ENCODE measurements at regions not wholly inside any gene's neighbourhood (a gene's known extent, or its start where the extent isn't known, plus 50 kb on each side); places are given as distances from the start of the nearest gene placed in this dataset.

- H3K9me3 ChIP-seq (ENCODE audit: control insufficient read depth, insufficient read depth, low read depth, low read length), result no peaks in the 10 kb centered on the region
Observed at GRCh38 chr14:30309405-30309804, 249.6 kb upstream of the G2E3 start.

GRCh38 chr14:30312214-30312613, 246.7 kb upstream of the G2E3 start:
- H3K79me2 ChIP-seq (ENCODE audit: control insufficient read depth, insufficient read depth, low read length), result no peaks in the 10 kb centered on the region

More at GRCh38 chr14:30309405-30309804, 249.6 kb upstream of the G2E3 start:
- Histone ChIP-seq H3K9ac (ENCODE audit: insufficient read depth, low read length) (no peak overlapping the region), H3K4me2 (ENCODE audit: extremely low read depth, insufficient read depth, low read length) (no peak overlapping the region), H3K27ac (ENCODE audit: insufficient read depth, low read length) (no peak overlapping the region), H3K4me1 (ENCODE audit: control insufficient read depth, extremely low read depth, insufficient read depth, low read length) (no peaks in the 10 kb centered on the region), H2AFZ (ENCODE audit: low read length) (no peak overlapping the region), H4K20me1 (ENCODE audit: control insufficient read depth, extremely low read depth, insufficient read depth, low read length) (no peaks in the 10 kb centered on the region), H3K27me3 (ENCODE audit: control insufficient read depth, insufficient read depth, low read length) (no peaks in the 10 kb centered on the region), H3K4me3 (replicated peaks in 1 of 4; ENCODE audit: control extremely low read depth in 1 of 4, insufficient read depth in 1 of 4, low read depth in 3 of 4, low read length in 4 of 4) (no peak overlapping the region), H3K79me2 (ENCODE audit: control insufficient read depth, insufficient read depth, low read length) (no peaks in the 10 kb centered on the region), H3K36me3 (ENCODE audit: control insufficient read depth, insufficient read depth, low read length) (no peaks in the 10 kb centered on the region)
- no peak for TF ChIP-seq CTCF (conservative IDR thresholded peaks at IDR 0.05 in 1 of 2, IDR thresholded peaks at IDR 0.05 in 1 of 2; ENCODE audit: low read depth in 1 of 2, low read length in 2 of 2)
- no peak for TF ChIP-seq EZH2 (IDR thresholded peaks at IDR 0.05; ENCODE audit: low read length, missing control alignments)
- no peak for DNase-seq (ENCODE audit: low read depth in 2 of 2)

GRCh38 chr14:30317729-30318128, 241.2 kb upstream of the G2E3 start:
- Histone ChIP-seq H3K27ac (ENCODE audit: insufficient read depth, low read length) (no peak overlapping the region), H3K9ac (ENCODE audit: insufficient read depth, low read length) (no peak overlapping the region), H3K4me3 (replicated peaks in 1 of 4; ENCODE audit: control extremely low read depth in 1 of 4, insufficient read depth in 1 of 4, low read depth in 3 of 4, low read length in 4 of 4) (no peak overlapping the region), H3K9me3 (ENCODE audit: control insufficient read depth, insufficient read depth, low read depth, low read length) (no peaks in the 10 kb centered on the region), H2AFZ (ENCODE audit: low read length) (no peak overlapping the region), H3K79me2 (ENCODE audit: control insufficient read depth, insufficient read depth, low read length) (no peaks in the 10 kb centered on the region), H3K4me2 (ENCODE audit: extremely low read depth, insufficient read depth, low read length) (no peak overlapping the region), H4K20me1 (ENCODE audit: control insufficient read depth, extremely low read depth, insufficient read depth, low read length) (no peaks in the 10 kb centered on the region), H3K36me3 (ENCODE audit: control insufficient read depth, insufficient read depth, low read length) (no peaks in the 10 kb centered on the region), H3K27me3 (ENCODE audit: control insufficient read depth, insufficient read depth, low read length) (no peaks in the 10 kb centered on the region), H3K4me1 (ENCODE audit: control insufficient read depth, extremely low read depth, insufficient read depth, low read length) (no peaks in the 10 kb centered on the region)
- TF ChIP-seq CTCF (conservative IDR thresholded peaks at IDR 0.05 in 1 of 2, IDR thresholded peaks at IDR 0.05 in 1 of 2; ENCODE audit: low read depth in 1 of 2, low read length in 2 of 2) (no peak), EZH2 (IDR thresholded peaks at IDR 0.05; ENCODE audit: low read length, missing control alignments) (no peak)
- no peak for DNase-seq (ENCODE audit: low read depth in 2 of 2)

More at GRCh38 chr14:30312214-30312613, 246.7 kb upstream of the G2E3 start:
- no peak overlapping the region for H3K27ac ChIP-seq (ENCODE audit: insufficient read depth, low read length)
- no peak overlapping the region for H3K4me2 ChIP-seq (ENCODE audit: extremely low read depth, insufficient read depth, low read length)
- no peak overlapping the region for H2AFZ ChIP-seq (ENCODE audit: low read length)
- H3K9ac ChIP-seq (ENCODE audit: insufficient read depth, low read length), result no peak overlapping the region
- H4K20me1 ChIP-seq (ENCODE audit: control insufficient read depth, extremely low read depth, insufficient read depth, low read length), result no peaks in the 10 kb centered on the region
- no peaks in the 10 kb centered on the region for H3K36me3 ChIP-seq (ENCODE audit: control insufficient read depth, insufficient read depth, low read length)
- H3K9me3 ChIP-seq (ENCODE audit: control insufficient read depth, insufficient read depth, low read depth, low read length), result no peaks in the 10 kb centered on the region
- no peak overlapping the region for H3K4me3 ChIP-seq (replicated peaks in 1 of 4; ENCODE audit: control extremely low read depth in 1 of 4, insufficient read depth in 1 of 4, low read depth in 3 of 4, low read length in 4 of 4)
- H3K27me3 ChIP-seq (ENCODE audit: control insufficient read depth, insufficient read depth, low read length), result no peaks in the 10 kb centered on the region
- no peaks in the 10 kb centered on the region for H3K4me1 ChIP-seq (ENCODE audit: control insufficient read depth, extremely low read depth, insufficient read depth, low read length)
- DNase-seq (ENCODE audit: low read depth in 2 of 2), result no peak
- no peak for TF ChIP-seq EZH2 (IDR thresholded peaks at IDR 0.05; ENCODE audit: low read length, missing control alignments)
- TF ChIP-seq CTCF (conservative IDR thresholded peaks at IDR 0.05 in 1 of 2, IDR thresholded peaks at IDR 0.05 in 1 of 2; ENCODE audit: low read depth in 1 of 2, low read length in 2 of 2), result no peak
